Stimulated activated CD8-positive, alpha-beta memory T cell treated with anti-CD3 and anti-CD28 coated beads, Interleukin-15, amount 100 ng/mL, for 4 hours (primary cell): ENCODE measurements at regions not wholly inside any gene's neighbourhood (a gene's known extent, or its start where the extent isn't known, plus 50 kb on each side); places are given as distances from the start of the nearest gene placed in this dataset.

ENCODE experiments used
- DNase-seq, 2 donors: peaks; one replicate each; pipeline ENCODE4 v3.0.0-alpha.2; 2020; ENCODE audit warnings: low read depth in 2 of 2

GRCh38 chr6:132868057-132868456, 53.7 kb downstream of the RPS12 start:
- no peak for DNase-seq

- no peak for DNase-seq
These were observed 58.6 kb downstream of the RPS12 start for GRCh38 chr6:132872923-132873322.

DNA sequence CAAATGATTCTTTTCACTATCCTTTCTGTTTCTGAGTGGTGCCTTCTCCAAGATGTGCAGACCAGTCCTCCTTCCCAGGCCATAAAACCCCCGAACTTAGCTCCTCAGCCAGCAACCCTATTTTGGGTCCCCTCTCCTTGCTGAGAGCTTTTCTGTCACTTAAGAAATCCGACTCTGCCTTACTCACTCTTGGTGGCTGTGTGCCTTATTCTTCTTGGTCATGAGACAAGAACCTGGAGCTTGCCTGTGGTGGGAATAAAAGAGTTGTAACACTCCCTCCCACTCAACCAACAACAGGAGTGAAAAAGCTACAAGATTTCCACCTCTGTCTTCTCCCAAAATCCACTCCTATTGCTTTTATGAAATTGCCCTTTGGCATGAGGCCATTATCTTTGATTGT, 62.6 kb downstream of the RPS12 start:
- no peak for DNase-seq

DNA sequence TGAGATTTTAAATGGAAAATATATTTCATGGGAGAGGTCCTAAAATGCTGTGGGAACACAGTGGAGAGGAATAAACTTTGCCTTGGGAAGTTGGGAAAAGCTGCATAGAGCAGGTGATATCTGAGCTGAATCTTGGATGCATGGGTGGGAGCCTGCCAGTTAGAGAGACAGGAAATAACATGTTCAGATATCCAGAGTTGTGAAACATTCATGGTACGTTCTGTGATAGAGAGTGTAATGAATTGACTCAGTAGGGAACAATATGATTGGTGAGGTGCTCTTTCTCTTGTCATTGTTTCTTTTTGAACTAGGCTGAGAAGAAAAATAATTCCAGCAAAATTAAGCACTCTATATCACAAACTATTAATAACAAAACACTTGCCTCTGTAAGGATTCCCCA, 72.8 kb downstream of the RPS12 start:
- DNase-seq = no peak

DNA sequence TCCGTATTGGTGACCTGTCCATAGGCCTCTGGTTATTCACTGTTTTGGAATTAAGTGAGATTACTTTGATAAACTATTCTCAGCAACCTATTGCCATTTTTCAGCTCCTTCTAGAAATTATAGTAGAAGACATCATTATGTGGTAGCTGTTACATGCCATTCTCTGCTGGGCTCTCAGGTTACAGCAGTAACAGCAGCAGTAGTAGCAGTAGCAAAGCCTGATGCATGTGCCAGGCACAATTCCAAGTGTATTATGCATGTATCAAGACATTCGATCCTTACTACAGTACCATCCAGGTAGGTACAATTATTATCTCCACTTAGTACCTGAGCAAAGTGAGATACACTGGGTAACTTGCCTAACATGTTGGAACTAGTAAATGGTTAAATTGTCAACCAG, 74.3 kb downstream of the RPS12 start:
- DNase-seq = no peak

DNA sequence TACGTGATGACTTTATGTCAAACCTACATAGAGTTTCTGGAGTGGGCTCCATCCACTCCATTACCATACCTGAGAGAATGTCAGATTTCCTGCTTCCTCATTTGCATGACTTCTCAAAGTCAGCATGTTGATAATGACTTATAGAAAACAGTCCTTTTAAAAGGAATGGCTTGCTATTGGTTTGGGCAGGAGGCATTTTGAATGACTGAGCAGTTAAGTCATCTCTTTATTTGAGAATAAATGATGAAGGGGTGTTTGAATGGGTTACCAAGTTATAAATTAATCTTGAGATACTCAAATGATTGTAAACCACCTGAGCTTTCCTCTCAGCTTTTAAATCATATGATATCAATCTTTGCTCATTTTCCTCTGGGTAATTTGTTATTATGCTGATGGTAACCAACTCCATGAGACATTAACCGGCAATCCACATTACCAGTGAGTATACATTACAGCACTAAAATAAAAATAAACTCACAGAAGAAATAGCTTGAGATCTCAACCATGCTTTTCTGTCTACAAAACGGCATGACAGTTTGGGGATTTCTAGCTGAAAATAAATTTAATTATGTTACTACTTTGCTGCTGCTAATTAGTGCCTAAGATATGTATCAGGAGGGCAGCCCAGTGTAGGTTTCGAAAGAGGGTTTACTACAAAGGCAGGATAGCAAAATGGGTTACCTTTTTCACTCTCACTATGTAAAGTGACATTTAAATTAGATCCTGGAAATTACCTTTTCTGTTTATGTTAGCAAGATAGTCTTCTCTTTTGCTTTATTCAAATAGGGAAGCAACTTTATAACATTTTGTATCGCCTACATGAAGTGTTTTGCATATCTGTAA, 78.8 kb downstream of the RPS12 start:
- no peak for DNase-seq

DNA sequence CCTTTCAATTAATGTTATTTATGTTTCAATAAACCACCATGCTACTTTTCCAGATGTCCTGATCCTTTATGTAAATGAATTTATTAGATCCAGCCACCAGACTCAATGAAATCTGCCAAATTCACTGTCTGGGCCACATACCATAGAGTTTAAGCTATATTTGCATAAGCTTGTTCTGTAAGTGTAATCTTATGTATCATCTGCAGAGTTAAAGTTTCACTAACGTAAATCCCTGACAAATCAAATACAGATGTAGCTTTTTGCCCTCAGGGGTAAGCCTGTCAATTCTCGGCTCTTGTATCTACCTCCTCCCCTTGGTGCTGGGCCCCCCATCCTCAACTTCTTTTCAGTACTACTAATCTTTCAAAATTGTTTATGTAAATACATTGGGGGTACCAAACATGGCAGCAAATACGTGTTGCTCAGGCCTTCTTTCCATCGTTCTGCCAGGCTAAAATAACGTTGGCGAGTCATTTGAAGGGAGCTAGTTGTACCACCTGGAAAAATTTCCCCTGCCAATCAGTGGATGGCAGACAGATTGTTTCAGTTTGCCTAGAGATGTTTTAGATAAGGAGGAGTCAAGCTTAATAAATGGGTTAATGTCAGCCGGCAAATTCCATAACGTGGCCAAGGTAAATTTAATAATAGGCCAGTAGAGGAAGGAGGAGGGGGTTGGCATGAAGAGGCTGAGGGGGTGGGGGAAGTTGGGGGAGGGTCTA, 79.6 kb downstream of the RPS12 start:
- no peak for DNase-seq

GRCh38 chr6:132898376-132898775, 84.0 kb downstream of the RPS12 start:
- DNase-seq = no peak

DNA sequence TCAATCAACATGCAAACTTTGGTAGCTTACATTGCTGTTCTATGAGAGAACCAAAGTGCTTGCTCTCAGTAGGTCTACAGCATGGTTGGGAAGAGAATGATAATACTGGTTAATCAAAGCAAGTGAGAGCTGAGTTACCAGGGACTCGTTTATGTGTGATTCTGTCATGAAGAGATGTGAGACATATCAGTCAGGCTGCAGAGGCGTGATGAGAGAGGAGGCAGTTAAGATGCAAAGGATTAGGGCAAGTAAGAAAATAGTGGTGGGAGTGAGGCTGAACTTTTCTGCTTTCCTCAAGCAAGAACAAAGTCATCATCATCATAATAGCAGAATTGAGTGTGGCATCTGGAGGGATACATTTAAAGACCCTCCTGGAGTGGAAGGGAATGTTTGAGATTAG, 86.5 kb downstream of the RPS12 start:
- no peak for DNase-seq

- DNase-seq = no peak
These were observed 88.5 kb downstream of the RPS12 start for GRCh38 chr6:132902901-132903300.

DNA sequence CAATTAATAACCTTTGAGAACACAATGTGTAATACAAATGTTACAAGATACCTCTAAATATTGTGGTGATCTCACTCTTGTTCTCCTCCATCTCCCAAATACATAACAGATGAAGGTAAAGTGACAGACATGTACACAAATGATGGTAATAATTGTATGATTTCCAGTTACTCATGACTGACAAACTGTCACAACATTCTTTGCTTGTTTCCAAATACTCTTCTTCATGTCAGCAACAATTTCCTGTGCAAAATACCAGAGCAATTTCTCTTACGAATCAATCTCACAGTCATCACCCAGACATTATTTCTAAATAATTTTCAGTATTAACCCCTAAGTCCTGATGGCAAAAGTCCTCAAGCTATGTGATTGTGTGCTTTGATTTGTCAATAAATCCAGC, 92.9 kb downstream of the RPS12 start:
- no peak for DNase-seq

DNA sequence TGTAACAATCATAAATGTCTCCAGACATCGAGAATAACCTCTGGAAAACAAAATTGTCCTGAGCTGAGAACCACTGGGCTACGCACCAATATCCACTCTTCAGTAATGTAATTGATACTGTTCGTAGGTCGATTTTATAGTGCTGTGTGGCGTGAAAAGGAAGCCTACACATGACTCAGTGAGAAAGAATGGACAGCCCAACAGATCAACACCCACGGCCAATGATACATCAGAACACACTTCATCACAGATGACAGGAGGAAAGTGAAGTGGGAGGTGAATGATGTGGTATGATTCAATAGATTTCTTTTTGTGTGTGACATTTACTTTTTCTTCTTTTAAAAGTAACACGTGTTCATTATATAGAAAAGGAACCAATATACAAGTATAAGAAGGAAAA, 93.5 kb downstream of the RPS12 start:
- no peak for DNase-seq

DNA sequence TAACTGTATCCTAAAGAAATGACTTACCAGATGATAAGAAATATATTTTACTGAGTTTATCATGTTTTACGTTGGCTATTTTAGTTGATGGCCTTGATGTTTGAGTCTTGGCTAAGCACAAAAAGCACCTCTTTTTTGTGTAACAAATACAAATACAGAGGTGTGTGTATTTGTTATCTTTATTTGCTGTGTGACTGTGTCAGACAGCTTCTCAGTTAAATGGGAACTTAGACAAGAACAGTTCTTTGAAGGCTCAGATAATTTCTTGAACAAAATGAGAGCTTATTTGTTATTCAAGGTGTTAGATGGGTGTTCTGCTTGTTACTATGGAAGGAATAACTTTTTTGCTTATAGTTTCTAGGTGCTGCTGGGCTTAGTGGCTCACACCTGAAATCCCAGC, 95.4 kb downstream of the RPS12 start:
- DNase-seq = no peak

DNA sequence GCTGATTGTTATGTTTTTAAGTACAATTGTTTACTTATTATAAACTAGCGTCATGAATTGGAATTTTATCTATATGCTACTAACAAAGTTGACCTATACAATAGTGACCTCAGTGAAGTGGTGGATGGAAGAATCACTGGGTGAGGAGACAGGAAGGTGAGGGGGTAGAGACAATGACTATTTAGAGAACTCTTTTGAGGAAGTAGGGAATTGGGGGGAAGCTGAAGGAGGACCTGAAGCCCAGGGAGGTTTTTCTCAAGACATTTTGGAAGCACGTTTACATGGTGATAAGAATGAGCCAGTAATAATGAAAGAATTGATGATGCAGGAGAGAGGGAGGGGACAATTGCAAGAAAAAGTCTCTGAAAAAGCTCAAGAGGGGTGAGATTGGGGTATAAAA, 96.4 kb downstream of the RPS12 start:
- no peak for DNase-seq

DNA sequence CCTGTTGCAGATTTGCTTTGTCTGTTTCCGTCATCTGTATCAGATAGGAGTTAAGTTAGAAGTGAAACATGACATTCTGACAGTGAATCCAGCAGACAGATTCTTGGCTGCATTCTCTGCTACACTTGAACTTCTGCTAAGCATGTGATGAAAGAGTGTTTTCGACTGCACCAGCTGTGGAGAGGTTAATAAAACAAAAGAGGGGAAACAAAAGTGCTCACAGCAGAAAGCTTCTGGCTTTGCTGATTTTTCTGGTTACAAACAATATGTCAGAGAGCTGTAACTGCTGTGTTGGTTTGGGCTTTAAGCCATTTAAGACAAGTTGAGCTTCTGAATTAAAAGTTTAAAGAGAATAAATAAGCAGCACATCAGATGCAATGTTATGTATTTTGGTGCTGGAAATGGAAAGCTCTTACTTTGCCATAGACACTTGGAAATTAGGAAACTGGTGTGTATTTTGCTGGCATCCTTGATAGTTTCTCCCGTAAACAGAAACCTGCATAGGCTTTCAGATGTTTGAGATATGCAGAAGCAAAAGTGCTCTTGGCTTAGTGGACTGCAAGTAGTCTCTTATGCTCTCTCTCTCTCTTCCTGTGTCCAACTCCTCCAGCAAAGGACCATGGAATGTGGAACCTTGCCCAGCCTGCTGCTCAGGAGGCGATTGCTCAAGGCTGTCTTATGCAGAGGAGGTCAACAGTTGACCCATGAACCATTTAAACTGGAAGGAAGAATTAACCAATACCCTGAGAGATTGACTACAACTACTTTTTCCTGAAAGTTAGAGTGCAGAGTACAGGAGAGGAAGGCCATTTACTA, 104.9 kb downstream of the RPS12 start:
- DNase-seq = no peak

DNA sequence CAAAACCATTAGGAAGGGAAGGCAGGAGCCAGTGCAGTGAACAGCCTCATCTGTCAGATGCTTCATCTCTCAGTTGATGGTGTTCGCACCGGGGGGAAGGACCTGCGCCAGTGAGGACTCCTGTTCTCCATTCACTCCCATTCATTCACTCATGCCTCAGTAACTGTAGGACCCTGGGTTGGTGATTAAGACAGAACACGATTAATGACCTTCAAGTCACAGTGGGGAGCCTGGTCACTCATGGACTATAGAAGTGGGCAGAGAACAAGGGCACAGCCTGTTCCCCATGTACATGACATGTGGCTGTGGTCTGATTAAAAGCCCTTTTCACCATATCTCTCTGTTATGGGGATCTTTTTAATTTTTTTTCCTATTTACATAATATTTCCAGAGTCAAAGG, 113.3 kb downstream of the RPS12 start:
- DNase-seq = no peak

GRCh38 chr6:132929141-132929540, 114.8 kb downstream of the RPS12 start:
- no peak for DNase-seq

- DNase-seq = no peak
These were observed 116.9 kb downstream of the RPS12 start for GRCh38 chr6:132931313-132931712.

DNA sequence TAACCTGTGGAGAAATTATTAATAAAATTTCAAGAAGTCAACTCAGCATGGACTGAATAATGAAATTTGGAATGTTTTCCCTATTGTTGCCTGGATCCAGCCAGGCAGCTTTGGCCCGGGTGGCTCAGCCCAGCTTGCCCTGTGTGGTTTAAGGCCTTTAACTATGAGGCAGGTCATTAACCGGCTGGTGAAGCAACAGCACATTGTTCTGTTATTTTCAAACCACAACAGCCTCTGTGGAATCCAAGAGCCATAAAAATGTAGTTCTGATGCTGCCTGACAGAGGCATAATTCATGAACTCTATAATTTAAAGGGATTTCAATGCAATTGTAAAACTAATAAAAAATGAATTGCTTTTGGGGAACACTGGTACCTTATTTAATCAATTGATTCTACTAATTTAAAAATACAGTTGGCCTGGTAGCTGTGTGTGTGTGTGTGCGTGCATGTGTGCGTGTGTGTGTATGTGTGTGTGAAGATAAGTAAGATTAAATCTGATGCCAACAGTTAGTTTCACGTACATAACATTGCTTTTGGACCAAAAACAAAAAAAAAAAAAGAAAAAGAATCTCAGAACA, 117.7 kb downstream of the RPS12 start:
- no peak for DNase-seq

- DNase-seq = no peak
These were observed 118.2 kb downstream of the RPS12 start for GRCh38 chr6:132932588-132932987.

DNA sequence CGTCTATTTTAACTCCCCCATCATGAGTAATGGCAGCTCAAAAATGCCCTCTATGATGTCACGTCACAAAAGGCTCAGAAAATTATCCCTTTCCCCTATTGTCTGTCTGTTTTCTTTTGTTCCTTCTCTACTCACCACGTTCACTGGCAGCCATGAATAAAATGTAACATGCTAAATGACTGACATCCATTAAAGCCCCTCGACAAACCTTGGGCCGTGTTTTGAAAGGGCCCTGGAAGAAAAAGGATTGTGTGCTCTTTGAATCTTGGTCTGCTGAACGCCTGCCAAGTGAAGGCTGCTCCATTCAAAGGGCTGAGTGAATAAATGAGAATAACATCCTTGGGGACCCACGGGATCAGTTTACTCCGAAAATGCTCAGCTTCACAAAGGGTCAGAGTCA, 118.7 kb downstream of the RPS12 start:
- no peak for DNase-seq

DNA sequence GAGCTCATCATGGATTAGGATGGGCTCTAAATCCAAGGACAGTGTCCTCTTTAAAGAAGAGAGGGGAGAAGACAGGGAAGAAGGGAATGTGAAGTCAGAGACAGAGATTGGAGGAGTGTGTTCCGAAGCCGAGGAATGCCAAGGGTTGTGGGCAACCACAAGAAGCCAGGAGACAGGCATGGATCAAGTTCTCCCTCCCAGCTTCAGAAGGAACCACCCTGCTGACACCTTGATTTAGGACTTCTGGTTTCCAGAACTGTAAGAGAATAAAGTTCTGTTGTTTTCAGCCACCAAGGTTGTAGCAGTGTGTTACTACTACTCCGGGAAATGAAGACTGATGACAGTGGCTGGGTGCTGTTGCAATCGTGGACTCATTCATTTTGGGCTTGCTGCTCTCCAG, 120.1 kb downstream of the RPS12 start:
- no peak for DNase-seq
